ELF-1 (cell line): ENCODE measurements at regions not wholly inside any gene's neighbourhood (a gene's known extent, or its start where the extent isn't known, plus 50 kb on each side); places are given as distances from the start of the nearest gene placed in this dataset.

Experiments used
- DNase-seq: peaks from one replicate; pipeline ENCODE4 v3.0.0-alpha.2; 2016; ENCODE audit warnings: low read depth, low spot score

DNA sequence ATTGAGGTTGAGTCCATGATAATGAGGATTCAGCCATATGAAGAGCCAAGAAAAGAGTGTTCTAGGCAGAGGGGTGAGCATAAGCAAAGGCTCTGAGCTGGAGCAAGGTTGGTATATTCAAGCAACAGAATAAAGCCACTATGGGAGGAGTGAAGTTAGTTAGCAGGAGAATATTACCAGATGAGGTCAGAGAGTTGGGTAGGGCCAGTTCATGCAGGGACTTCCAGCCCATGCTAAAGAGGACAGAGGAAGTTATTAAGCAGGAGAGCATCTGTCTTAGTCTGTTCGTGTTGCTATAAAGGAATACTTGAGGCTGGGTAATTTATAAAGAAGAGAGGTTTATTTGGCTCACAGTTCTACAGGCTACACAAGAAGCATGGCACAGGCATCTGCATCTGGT lies 57.1 kb upstream of the ATG10 start:
- no peak for DNase-seq

GRCh38 chr5:81912933-81913332 lies 58.9 kb upstream of the ATG10 start:
- DNase-seq, result no peak

- no peak for DNase-seq
Observed at GRCh38 chr5:81909677-81910076, 62.1 kb upstream of the ATG10 start.

- DNase-seq, result no peak
Observed at GRCh38 chr5:81908771-81909170, 63.1 kb upstream of the ATG10 start.

DNA sequence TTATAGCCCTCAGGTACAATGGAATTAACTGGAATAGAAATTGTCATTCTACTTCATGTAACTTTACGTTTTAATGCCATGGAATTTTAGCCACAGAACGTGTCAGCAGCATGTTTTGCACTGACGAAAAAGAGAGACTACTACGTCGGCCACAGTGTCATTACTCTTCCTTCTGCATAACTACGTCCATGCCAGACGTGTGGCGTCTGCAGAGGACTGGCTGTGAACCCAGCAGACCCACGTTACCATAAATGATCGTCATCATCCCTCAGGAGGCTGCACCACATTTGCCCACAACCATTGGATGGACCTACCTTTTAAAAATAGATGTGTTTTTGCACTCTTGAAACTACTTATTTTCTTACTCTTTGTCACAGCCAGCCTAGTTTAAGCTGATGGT lies 63.8 kb upstream of the ATG10 start:
- no peak for DNase-seq

GRCh38 chr5:81907012-81907635 lies 64.7 kb upstream of the ATG10 start:
- DNase-seq, result no peak

GRCh38 chr5:81906086-81906485 lies 65.7 kb upstream of the ATG10 start:
- DNase-seq, result peak; percentile 49

DNA sequence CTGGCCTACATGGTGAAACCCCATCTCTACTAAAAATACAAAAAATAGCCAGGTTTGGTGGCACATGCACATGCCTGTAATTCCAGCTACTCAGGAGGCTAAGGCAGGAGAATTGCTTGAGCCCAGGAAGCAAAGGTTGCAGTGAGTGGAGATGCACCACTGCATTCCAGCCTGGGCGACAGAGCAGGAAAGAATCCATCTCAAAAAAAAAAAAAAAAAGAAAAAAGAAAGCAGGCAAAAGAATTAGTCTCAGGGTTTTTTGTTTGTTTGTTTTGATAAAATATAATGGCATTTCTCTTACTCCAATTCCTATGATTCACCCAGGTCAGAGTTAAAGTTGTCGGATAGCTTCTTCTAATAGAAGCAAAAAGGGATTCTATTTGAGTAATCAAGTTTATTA lies 67.0 kb upstream of the ATG10 start:
- DNase-seq, result no peak

GRCh38 chr5:81904166-81904565 lies 67.7 kb upstream of the ATG10 start:
- DNase-seq, result no peak

DNA sequence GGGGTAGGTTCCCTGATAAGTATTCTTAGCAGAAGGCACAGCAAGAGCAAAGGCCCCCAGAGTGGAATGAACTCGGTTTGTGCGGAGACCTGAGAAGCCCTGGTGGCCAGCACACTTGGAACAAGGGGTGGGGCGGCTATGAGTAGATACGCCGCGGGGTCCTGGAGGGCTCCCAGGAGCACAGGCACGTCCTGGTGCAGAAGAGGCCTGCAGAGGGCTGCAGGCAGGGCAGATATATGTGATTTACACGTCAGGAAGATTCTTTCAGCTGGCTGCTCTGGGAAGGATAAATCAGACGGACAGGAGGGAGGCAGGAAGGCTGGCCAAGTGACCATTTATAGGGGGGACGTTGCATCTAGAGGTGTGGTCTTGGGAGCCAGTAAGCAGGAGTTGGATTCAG lies 70.2 kb upstream of the ATG10 start:
- DNase-seq, result no peak

DNA sequence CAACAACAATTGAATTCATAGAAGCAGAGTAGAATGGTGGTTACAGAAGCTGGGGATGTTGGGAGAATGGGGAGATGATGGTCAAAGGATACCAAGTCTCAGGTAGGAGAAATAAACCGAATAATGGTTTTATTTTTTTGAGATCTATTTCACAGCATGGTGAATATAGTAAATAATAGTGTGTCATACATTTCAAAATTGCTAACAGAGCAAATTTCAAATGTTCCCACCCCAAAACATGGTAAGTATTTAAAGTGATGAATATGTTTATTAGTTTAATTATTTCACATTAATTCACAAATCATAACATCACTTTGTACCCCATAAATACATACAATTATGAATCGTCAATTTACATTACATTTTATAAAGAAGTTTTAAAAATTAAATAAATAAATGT lies 72.7 kb upstream of the ATG10 start:
- no peak for DNase-seq

GRCh38 chr5:81898403-81898802 lies 73.4 kb upstream of the ATG10 start:
- DNase-seq, result no peak

DNA sequence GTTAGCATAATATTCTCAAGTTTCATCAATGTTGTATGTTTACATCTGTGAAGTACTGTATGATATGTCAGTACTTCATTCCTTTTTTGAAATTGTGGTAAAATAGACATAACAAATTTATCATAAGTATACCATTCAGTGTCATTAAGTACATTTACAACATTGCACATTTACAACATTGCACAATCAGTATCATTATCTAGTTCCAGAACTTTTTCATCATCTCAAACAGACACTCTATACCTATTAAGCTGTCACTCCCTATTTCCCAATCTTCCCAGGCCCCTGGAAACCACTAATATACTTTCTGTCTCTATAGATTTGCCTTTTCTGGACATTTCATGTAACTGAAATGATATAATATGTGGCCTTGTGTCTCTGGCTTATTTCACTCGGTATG lies 75.1 kb upstream of the ATG10 start:
- no peak for DNase-seq

GRCh38 chr5:81895307-81895706 lies 76.5 kb upstream of the ATG10 start:
- no peak for DNase-seq

- DNase-seq, result no peak
Observed at GRCh38 chr5:81893961-81894360, 77.9 kb upstream of the ATG10 start.

DNA sequence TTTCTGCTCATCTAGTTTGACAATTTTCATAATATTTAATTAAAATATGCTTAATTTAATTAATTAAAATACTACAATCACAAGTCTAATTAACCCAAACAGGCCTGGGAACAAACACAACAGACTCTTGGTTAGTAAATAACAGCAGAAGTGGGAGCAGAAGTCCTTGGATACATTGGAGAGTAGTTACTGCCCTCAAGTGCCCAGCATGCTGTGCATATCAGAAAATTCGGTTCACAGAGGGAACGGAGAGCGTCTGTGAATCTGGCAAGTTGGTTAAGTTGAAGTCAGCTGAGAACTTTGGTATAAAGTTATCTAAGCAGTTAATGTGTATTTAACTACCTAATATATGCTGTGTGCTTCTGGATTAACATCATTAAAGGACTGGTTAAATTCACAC lies 87.0 kb upstream of the ATG10 start:
- DNase-seq, result no peak

GRCh38 chr5:81883371-81883770 lies 88.5 kb upstream of the ATG10 start:
- no peak for DNase-seq

DNA sequence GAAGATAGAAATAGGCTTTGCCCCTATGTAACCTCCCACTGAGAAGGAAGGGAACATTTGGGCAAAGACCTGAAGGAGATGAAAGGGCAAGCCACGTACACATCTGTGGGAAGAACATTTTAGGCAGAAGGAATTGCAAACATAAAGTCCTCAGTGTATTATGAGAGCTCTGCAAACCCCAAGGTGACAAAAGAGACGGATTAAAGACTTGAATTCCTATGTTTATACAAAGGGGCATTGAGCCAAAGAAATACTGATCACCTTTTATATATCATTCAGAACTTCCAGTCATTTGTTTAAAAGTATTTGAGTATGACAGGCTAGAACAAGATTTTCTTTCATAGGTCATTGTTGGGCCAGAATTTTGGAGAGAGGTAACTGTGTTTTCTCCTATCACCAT lies 90.2 kb upstream of the ATG10 start:
- DNase-seq, result no peak

- DNase-seq, result no peak
Observed at GRCh38 chr5:81879936-81880335, 91.9 kb upstream of the ATG10 start.

DNA sequence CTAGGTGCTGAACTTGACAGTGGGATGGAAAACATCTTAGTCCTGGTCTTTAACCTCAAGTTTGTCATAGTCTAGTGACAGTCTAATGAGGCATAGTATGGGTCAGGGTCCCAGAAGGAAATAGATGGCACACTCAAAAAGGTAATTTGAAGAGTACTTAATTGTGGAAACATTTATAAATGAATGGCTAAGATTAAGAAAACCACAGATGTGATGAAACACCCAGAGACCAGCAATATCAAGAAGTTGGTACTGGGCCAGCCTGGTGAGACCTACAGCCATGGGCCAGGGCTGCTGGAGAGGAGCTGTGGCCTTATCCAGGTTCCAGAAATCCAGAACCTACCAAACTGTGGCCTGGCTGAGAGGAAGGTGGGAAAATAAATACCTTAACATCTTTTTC lies 93.5 kb upstream of the ATG10 start:
- no peak for DNase-seq

GRCh38 chr5:81866994-81867393 lies 104.8 kb upstream of the ATG10 start:
- no peak for DNase-seq

DNA sequence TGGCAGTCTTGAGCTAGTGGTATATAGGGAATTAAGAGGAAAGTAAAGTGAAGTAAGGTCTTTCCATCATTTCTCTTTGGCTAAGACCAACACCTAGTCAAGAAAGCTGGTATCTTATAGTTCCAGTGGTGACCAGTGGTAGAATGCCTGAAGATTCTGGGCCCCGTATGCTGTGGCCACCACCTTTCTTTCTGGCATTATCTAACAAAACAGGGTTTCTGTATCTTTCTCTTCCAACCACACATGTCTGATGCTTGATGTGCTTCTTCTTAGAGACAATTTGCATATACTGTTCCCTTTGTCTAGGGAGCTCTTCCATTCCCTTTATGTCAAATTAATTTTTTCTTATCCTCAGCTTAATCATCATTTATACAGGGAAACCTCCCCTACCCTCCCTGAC lies 109.9 kb upstream of the SSBP2 start:
- no peak for DNase-seq

GRCh38 chr5:81859624-81860023 lies 108.7 kb upstream of the SSBP2 start:
- no peak for DNase-seq
